NCI-H2029 treated with DMSO at 0.1 percent for 48 hours (cell line): ENCODE measurements at regions not wholly inside any gene's neighbourhood (a gene's known extent, or its start where the extent isn't known, plus 50 kb on each side); places are given as distances from the start of the nearest gene placed in this dataset.
"Not testable (repeated sequence)": the region's sequence is repeated elsewhere in the genome, so short reads cannot be mapped to it uniquely, and the experiment has no call there.

Experiments used
- DNase-seq: peaks from one replicate; lab custom pipeline; 2025; lab: John Stamatoyannopoulos, UW

DNA sequence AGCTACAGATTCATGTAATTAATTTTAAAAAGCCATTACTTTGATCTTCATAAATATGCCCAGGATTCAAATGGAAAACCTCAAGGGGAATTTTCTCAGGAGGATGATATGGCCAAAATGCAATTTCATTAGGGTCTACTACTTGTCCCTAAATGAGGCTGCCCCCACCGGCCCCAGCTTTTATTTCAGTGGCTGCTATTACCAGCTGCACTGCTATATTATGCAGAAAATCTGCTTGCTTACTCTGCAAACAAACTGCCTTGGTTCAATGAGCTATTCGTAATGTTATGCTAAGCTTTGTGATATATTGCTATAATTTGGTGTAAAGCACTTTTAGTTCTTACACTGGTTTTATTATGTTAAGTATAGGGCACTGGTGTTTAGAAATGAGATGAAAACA, 137.3 kb upstream of the TMTC4 start:
- DNase-seq = no peak

DNA sequence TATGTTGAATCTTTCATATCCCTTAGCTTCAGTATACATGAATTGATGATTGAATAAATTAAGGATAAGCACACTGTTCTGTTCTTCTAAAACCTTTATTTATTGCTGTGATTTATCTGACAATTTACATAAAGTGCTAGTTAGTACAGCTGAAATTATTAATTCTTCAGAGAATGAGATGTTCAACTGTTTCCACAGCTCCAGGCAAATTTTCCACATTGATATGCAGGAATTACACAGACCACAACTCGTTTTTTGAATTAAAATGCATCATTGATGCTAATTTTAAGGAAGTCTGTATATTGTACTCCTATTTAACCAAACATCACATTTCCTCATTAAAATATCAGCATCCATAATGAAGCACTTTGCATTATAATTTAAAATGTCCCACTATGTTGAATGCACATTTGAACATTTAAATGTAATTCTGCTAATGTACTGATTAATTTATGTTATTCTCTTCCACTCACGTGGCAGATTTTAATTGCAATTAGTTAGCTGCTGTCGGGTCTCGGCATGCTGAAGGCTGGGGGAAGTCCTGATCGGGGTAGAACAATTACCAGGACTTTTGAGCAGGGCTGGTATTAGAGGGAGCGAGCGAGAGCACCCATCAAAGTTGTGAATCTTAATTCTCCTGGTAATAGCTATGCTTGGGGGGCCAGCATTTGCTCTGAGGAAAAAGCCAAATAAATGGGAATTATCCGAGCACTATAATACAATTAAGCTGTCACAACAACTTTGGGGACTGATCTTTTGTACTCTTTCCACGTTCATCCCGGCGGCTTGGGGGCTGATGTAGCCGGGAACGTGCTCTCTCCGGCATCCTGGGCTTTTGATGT, 136.7 kb upstream of the TMTC4 start:
- no peak for DNase-seq

GRCh38 chr13:100810481-100810880, 135.9 kb upstream of the TMTC4 start:
- no peak for DNase-seq

DNA sequence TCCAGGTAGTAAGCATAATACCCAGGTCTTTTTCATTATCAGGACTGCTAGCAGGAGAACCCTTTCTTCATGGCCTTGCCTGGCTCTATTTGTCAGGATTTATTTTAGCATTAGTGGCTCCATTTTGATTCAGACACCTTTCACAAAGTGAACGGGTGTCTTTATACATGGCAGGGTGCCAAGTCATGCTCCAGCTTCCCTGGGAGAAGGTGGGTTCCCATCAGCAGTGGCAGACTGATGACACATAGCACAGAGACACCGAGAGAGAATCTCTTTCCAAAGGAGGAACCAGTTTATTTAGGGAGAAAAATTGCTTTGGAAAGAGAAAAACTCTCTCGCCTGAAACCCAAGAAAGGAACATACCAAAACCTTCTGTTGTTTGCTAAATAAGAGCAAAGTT, 135.3 kb upstream of the TMTC4 start:
- DNase-seq = no peak

DNA sequence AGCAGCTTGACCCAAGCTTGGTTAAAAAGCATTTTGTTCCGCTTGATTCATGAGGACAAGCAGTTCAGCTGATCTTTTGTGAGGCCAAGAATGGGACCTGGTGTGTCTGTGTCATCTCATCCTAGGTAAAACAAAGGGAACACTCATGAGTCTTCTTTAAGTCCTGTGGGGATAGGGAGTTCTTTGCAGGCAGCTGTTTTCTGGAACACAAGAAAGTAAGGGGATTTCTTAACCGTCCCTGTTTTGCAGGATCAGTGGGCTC, 134.5 kb upstream of the TMTC4 start:
- DNase-seq = no peak

DNA sequence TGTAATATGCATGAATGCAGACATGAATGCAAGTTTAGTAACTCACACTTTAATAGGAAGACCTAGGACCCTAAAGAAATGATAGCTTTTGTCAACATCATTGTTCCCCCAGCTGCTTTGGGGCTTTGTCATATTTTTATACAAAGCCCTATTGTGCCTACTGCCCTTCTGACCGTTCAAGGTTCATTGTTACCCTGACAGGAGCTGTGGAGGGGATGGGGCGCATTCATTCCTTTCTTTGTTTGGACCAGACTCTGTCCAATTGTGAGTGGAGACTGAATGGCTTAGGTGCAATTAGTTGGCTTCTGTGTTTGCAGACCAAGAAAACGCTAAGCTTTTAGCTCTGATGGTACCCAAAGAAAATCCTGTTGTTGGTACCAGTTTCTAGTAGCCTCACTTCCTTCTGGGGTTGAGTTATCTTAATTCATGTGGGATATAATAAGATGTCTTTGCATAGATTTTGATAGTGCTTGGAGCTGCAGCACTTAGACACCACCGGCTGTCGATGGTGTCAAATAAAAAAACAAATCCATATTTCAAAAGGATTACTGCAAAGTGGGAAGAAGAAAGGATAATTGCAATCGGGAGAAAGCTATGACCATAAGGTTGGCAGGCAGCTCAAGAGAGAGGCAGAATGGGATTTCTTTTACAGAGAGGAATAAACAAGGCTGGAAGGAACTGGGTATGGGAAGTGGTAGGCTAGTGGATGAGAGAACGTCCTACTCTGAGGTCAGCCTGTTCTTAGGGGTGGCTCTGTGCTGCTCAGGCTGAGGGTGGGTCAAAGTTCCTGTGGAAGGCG, 133.9 kb upstream of the TMTC4 start:
- DNase-seq = no peak

DNA sequence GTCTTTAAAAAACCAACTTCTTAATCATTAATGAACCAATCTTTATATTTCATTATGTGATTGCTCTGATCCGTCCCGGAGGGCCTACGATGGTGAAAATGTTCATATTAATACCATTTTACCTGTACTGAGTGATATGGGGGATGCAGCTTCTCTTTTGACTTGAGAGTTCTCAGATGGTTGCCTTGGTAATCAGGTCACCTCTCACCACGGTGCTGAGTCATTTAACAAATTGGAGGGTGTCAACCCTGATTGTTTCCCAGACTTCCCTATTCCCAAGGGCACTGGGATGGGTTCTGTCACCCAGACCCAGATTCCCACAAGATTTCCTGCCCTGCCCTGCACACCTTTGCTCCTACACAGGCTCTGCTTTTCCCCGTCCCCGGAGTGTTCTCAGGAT, 128.5 kb upstream of the TMTC4 start:
- no peak for DNase-seq

DNA sequence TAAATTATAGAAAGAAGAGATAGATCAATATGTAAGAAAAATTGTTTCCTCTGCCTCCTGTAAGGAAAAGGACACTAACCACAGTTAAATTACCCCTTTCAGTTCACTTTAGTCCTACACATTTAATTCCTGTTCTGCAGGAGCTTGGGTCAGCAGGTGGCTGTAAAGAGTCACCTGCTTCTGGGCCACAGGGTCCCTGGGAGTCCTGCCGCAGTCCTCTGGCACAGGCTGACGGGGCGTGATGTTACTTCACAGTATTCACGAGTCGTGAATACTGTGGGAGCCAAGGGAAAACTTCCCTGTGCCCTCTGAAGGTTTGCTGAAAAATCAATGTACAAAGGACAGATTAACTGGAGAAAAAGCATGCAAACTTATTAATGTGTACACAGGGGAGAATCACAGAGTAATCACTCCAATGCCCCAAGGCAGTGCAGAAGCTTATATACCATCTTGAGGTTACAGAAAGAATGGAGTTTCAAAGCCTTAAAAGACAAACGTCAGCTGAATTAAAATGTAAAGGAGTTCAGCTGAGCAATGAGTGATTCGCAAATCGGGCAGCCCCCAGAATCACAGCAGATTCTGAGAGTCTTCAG, 125.8 kb upstream of the TMTC4 start:
- DNase-seq = no peak

- no peak for DNase-seq
These were observed 124.3 kb upstream of the TMTC4 start for GRCh38 chr13:100798739-100799361.

GRCh38 chr13:100797921-100798320, 123.3 kb upstream of the TMTC4 start:
- no peak for DNase-seq

- no peak for DNase-seq
These were observed 121.9 kb upstream of the TMTC4 start for GRCh38 chr13:100796463-100796862.

DNA sequence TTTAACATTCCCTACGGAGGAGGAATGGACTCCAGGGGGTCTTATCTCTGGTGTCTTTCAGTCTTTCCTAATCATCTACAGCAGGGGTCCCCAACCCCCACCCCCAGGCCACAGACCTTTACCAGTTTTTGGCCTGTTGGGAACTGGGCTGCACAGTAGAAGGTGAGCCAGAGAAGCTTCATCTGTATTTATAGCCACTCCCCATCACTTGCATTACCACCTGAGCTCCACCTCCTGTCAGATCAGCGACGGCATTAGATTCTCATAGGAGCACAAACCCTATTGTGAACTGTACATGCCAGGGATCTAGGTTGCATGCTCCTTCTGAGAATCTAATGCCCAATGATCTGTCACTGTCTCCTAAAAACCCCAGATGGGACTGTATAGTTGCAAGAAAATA, 120.0 kb upstream of the TMTC4 start:
- DNase-seq = no peak

GRCh38 chr13:100790405-100790804, 115.8 kb upstream of the TMTC4 start:
- DNase-seq = no peak

GRCh38 chr13:100789968-100790367, 115.4 kb upstream of the TMTC4 start:
- peak; percentile 36 for DNase-seq

DNA sequence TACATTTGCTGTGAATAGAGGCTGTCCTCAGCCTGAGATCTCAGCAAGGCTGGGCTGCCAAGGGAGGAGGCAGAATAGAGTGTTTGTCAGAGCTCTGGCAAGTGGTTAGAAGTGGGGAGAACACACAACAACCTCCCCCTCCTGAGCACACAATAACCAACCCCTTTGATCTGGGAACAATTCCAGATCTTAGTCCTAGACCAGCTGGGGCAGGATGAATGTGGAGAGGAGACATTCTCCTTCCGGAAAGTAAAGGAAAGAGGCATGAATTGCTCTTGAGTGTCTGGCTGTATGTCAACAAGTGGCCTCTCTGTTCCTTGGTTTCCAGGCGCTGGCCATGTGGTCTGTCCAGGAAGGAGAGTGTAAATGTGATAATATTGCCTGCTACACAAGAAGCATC, 114.9 kb upstream of the TMTC4 start:
- peak; percentile 91 for DNase-seq

DNA sequence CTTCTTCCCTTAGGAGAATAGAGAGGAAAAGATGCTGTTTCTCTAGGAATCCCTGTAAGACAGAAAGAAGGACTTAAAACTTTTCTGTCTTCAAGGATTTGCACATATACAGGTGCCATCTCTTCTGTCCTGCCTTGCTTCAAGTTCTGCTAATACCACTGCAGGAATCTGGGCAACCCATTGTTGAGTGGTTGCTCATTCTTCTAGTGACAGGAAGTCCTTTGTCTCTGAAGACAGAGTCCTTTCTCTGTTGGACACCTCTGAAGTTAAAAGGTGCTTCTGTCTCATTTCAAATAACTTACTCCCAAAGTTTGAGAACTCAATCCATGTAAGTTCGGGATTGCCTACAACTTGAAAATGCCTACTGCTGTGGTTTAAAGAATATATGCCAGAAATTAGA, 114.4 kb upstream of the TMTC4 start:
- DNase-seq = no peak

GRCh38 chr13:100788540-100788939, 113.9 kb upstream of the TMTC4 start:
- no peak for DNase-seq

DNA sequence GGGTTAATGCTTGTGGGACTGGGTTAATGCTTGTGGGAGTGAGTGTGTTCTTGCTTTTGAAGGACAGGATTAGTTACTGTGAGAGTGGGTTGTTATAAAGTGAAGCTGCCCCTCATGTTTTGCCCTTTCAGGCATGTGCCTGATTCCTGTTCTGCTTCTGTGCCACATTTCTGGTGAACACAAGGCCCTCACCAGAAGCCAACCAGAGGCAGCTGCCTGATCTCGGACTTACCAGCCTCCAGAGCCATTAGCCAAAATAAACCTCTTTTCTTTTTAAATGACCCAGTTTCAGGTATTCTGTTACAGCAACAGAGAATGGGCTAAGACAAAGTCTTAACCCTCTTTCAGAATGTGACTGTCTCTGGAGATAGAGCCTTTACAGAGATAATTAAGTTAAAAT, 113.3 kb upstream of the TMTC4 start:
- DNase-seq = no peak

DNA sequence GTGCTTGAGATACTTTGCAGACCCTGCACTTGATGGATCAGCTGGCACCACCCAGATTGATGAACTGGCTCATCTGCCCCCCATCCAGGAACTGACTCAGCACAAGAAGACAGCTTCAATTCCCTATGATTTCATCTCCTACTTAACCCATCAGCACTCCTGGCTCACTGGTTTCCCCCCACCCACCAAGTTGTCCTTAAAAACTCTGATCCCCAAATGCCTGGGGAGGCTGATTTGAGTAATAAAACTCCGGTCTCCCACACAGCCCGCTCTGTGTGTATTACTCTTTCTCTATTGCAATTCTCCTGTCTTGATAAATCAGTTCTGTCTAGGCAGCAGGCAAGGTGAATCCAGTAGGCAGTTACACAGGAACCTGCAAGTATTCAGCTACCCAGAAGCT, 102.1 kb upstream of the TMTC4 start:
- DNase-seq = not testable (repeated sequence)

DNA sequence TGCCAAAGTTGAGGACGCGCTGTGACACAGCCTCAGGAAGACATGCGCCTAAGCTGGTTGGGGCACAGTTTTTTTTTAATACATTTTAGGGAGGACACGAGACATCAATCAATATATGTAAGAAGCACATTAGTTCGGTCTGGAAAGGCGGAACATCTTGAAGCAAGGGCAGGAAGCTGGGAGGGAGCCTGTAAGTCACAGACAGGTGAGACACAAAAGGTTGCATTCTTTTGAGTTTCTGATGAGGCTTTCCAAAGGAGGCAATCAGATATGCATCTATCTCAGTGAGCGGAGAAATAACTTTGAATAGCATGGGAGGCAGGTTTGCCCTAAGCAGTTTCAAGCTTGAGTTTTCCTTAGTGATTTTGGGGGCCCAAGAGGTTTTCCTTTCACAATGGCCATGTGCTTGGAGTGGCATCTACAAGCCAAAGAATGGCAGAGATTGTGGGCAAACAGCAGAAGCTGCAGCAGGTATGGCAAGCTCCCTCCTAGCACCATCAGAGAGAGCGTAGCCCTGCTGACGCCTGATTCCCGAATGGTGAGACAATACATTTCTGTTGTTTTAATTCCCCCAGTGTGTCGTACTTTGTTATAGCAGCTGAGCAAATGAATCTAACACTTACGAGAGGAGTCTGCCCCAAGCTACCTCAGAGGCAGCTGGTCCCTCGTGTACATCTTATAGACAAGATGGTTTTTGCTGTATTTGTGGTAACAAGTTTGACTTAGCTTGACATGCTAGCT, 99.5 kb upstream of the TMTC4 start:
- DNase-seq = no peak

GRCh38 chr13:100773429-100773828, 98.8 kb upstream of the TMTC4 start:
- no peak for DNase-seq

DNA sequence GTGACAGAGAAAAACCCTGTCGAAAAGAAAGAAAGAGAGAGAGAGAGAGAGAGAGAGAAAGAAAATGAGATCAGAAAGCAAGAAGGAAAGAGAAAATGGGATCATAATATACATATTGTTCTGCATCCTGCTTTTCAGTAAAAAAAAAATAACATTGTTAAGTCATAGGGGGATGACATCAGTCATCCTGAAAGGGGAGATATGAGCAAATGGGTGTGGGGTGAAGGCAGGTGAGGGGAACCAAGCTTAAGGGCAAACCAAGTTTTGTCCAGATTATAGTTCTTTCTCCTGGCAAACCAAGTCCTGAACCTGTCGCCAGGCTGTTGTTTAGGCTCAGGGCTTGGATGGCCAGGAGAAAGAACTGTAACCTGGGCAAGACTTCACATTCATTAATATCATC, 92.6 kb upstream of the TMTC4 start:
- DNase-seq = no peak
